GM12864 (cell line): ENCODE measurements at regions not wholly inside any gene's neighbourhood (a gene's known extent, or its start where the extent isn't known, plus 50 kb on each side); places are given as distances from the start of the nearest gene placed in this dataset.
"Not testable (repeated sequence)": the region's sequence is repeated elsewhere in the genome, so short reads cannot be mapped to it uniquely, and the experiment has no call there.

Experiments used
- DNase-seq: peaks from one replicate; pipeline ENCODE4 v3.0.0-alpha.2; 2011; ENCODE audit warnings: low read depth
- H3K4me3 ChIP-seq: 2 replicates; pipeline ENCODE4 v1.5.1; 2011; ENCODE audit warnings: mild to moderate bottlenecking, low read depth, low read length, control low read depth
- TF ChIP-seq, protein P1 (sequence below): IDR thresholded peaks from 2 replicates; pipeline ENCODE4 v1.5.1; 2011; ENCODE audit warnings: low read depth, mild to moderate bottlenecking, moderate library complexity, low read length, control low read depth, inconsistent platforms; ENCODE audit errors: missing control alignments

- TF ChIP-seq, protein P1, sequence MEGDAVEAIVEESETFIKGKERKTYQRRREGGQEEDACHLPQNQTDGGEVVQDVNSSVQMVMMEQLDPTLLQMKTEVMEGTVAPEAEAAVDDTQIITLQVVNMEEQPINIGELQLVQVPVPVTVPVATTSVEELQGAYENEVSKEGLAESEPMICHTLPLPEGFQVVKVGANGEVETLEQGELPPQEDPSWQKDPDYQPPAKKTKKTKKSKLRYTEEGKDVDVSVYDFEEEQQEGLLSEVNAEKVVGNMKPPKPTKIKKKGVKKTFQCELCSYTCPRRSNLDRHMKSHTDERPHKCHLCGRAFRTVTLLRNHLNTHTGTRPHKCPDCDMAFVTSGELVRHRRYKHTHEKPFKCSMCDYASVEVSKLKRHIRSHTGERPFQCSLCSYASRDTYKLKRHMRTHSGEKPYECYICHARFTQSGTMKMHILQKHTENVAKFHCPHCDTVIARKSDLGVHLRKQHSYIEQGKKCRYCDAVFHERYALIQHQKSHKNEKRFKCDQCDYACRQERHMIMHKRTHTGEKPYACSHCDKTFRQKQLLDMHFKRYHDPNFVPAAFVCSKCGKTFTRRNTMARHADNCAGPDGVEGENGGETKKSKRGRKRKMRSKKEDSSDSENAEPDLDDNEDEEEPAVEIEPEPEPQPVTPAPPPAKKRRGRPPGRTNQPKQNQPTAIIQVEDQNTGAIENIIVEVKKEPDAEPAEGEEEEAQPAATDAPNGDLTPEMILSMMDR = no peak
- no peak overlapping the region for H3K4me3 ChIP-seq
Measured at GRCh38 chr20:22963581-22963980, 71.5 kb upstream of the SSTR4 start.

DNA sequence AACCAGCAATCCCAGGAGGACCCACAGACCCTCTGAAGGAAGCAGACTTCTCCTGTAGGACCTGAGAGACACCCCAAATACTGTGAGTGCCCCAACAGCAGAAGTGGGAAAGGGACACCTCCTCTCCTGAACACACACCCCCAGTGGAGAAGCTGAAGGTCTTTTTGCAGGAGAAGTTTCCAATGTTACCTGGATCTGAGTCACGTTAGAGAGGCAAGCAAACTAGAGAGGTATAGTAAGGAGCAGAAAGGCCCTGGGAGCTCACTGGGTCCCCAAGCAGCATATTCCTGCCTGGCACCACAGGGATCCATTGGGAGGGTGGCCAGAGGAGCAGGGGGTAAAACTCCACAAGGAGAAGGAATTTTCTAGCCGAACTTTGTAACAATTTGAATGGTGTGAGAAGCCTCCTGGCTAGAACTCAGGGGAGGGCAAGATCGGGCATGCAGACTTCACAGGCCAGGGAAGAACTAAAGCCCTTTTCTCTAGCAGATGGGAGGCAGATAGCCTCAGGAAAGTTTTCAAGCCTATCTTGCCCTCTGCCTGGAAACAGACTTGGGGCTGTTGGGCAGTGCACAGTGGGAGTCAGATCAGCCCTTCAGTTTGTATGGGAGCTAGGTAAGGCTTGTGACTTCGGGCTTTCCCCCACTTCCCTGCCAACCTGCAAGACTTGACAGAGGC lies 68.2 kb upstream of the SSTR4 start:
- no peak for DNase-seq
- TF ChIP-seq, protein P1 = no peak
- H3K4me3 ChIP-seq = no peak overlapping the region

More at GRCh38 chr20:22963581-22963980, 71.5 kb upstream of the SSTR4 start:
- DNase-seq = no peak

GRCh38 chr20:22967706-22968105 lies 67.4 kb upstream of the SSTR4 start:
- H3K4me3 ChIP-seq, DNase-seq: not testable (repeated sequence)

DNA sequence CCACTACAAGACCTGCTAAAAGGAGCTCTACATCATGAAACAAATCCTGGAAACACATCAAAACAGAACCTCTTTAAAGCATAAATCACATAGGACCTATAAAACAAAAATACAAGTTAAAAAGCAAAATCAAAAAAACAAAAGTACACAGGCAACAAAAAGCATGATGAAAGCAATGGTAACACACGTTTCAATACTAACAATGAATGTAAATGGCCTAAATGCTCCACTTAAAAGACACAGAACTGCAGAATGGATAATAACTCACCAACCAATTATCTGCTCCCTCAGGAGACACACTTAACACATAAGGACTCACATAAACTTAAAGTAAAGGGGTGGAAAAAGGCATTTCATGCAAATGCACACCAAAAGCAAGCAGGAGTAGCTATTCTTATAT lies 66.1 kb upstream of the SSTR4 start:
- not testable (repeated sequence) for DNase-seq, H3K4me3 ChIP-seq

DNA sequence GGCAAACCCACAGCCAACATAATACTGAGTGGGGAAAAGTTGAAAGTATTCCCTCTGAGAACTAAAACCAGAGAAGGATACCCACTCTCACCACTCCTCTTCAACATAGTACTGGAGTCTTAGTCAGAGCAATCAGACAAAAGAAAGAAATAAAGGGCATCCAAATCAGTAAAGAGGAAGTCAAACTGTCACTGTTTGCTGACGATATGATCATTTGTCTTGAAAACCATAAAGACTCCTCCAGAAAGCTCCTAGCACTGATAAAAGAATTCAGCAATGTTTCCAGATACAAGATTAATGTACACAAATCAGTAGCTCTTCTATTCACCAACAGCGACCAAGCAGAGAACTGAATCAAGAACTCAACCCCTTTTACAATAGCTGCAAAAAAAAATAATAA lies 64.0 kb upstream of the SSTR4 start:
- H3K4me3 ChIP-seq, DNase-seq: not testable (repeated sequence)

GRCh38 chr20:22974354-22974753 lies 60.8 kb upstream of the SSTR4 start:
- no peak overlapping the region for H3K4me3 ChIP-seq
- TF ChIP-seq, protein P1 = peak; percentile 47
- DNase-seq = no peak

DNA sequence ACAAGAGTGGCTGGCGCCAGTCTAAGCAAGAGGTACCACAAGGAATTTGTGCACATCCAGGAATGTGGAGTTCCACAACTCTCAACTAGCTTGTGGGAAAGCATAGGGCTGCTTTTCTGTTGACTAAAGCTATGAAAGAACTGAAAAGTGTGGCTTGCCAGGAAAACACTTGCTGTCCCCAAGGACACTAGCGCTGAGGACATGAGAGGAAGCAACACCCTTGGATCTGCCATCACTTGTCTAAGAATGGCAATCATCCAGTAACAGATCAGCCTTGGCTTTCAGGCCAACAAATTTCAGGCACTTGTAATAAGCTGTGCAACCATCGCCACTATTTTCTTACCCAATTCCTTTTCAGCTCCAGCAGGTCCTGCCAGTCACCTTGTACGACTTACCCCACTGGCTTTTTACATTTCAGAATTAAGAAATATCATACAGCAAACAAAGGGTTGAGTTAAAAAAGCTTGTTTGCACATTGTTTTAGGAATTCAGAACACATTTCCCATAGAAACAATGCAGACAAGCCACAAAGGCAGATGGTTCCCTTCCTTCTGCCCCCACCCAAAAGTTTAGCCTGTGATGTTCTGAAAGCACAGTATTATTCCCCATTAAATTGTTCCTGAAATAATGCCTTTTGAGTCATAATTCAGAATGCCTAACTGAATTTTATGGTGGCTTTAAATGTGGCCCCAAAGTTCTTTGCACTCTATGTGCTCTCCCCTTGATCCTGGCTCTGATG lies 57.9 kb upstream of the SSTR4 start:
- H3K4me3 ChIP-seq = no peak overlapping the region
- TF ChIP-seq, protein P1 = no peak
- DNase-seq = no peak

DNA sequence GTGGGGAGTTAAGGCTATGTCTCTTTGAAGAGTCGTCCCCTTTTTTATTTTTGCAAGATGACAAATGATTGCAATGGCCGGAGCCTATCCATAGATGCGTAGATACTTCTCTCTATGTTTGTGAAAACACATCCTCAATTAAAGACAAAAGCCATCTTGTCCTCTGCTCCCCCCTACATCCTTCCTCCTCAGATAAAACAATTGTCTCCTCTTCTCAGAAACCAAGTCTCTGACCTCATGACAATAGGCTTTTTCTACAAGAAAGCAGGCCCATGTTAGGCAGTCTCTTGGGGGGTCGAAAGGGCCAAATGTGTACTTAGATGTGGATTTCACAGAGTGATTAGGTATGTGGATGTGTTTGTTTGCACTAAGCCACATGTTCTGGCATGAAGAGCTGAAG lies 51.1 kb upstream of the SSTR4 start:
- TF ChIP-seq, protein P1 = no peak
- no peak overlapping the region for H3K4me3 ChIP-seq
- DNase-seq = no peak
